NCI-H1105 treated with DMSO at 0.1 percent for 48 hours (cell line): ENCODE measurements at regions not wholly inside any gene's neighbourhood (a gene's known extent, or its start where the extent isn't known, plus 50 kb on each side); places are given as distances from the start of the nearest gene placed in this dataset.

Experiments
- DNase-seq: peaks from one replicate; lab custom pipeline; 2025; lab: John Stamatoyannopoulos, UW

DNA sequence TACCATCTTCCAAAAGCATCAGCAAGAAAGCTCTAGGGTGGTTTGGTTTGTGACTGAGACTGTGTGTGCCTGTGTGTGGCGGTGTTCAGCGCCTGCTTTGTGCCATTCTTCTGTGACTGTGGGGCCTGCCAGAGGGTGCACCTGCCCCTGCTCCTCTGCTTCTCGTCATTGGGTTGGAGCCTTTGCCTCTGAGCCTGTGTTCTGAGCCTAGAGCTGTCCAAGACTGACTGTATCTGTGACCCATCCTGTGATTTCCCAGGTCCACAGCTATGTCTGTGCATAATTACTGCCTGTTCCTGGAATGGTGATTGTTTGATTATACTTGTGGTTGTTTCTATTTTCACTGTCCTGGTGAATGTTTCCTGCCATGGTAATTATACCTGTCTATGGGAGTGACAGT is 57.1 kb upstream of the KLHL29 start:
- no peak for DNase-seq

DNA sequence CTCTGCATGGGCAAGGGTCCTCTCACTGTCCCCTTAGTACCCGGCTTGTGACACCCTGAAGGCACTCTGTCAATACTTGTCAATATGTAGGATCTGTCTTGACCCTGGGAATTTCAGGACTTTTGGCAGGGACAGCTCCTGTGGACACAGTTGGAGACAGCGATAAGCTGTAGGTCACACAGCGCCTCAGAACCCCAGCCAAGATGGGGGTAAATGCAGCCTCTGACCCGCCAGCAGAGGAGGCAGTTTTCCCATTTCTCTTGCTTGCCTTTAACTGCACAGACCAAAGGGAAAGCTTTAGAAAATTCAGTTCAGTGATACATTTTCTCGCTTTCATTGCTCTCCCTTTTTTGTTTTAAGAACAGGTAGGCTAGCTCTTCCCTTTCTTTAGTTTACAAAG is 54.8 kb upstream of the KLHL29 start:
- no peak for DNase-seq
